GM12878 (cell line): ENCODE measurements at regions not wholly inside any gene's neighbourhood (a gene's known extent, or its start where the extent isn't known, plus 50 kb on each side); places are given as distances from the start of the nearest gene placed in this dataset.

ENCODE experiments used
- EED ChIP-seq: sonication (generic); IDR thresholded peaks from 2 replicates; pipeline ENCODE4 v1.6.1; 2016; ENCODE audit warnings: antibody characterized with exemption, low read depth
- EGR1 ChIP-seq, 2 experiments: IDR thresholded peaks; 1 replicate in 1 of 2; 2 replicates in 1 of 2; pipeline ENCODE4 v1.6.1; 2011 to 2012; ENCODE audit warnings: low read depth in 2 of 2, low read length in 2 of 2, borderline replicate concordance in 1 of 2, mild to moderate bottlenecking in 1 of 2, moderate library complexity in 1 of 2
- FOS ChIP-seq: IDR thresholded peaks from 3 replicates; pipeline ENCODE4 v1.6.1; 2011; ENCODE audit warnings: borderline replicate concordance; ENCODE audit not compliant: insufficient read length; ENCODE audit errors: extremely low read depth
- JUNB ChIP-seq: IDR thresholded peaks from 2 replicates; pipeline ENCODE4 v1.6.1; 2016; ENCODE audit warnings: antibody characterized with exemption, mild to moderate bottlenecking
- NFYB ChIP-seq: IDR thresholded peaks from 2 replicates; pipeline ENCODE4 v1.6.1; 2011; ENCODE audit warnings: low read depth, mild to moderate bottlenecking, low read length, improper control_type of control experiment, moderate library complexity; ENCODE audit not compliant: insufficient read depth
- NRF1 ChIP-seq: conservative IDR thresholded peaks from 2 replicates; pipeline ENCODE4 v1.6.1; 2011; ENCODE audit warnings: mild to moderate bottlenecking, low read depth, low read length, improper control_type of control experiment
- PAX8 ChIP-seq: fragments of 450-650 bp; IDR thresholded peaks from 2 replicates; pipeline ENCODE4 v1.6.1; 2017; ENCODE audit warnings: mild to moderate bottlenecking, moderate library complexity
- RCOR1 ChIP-seq: conservative IDR thresholded peaks from 2 replicates; pipeline ENCODE4 v1.6.1; 2012; ENCODE audit warnings: low read depth, low read length, improper control_type of control experiment
- SMAD1 ChIP-seq: fragments of 450-650 bp; IDR thresholded peaks from 2 replicates; pipeline ENCODE4 v1.6.1; 2018; ENCODE audit warnings: mild to moderate bottlenecking, low read depth; ENCODE audit not compliant: partially characterized antibody
- TF ChIP-seq, protein P1 (sequence below): fragments of 450-650 bp; formaldehyde crosslinking; IDR thresholded peaks from 2 replicates; pipeline ENCODE4 v1.5.0; 2022; ENCODE audit warnings: mild to moderate bottlenecking, missing genetic modification characterization
- TF ChIP-seq, protein P2 (sequence below): fragments of 450-650 bp; IDR thresholded peaks from 2 replicates; pipeline ENCODE4 v1.6.1; 2017; ENCODE audit warnings: borderline replicate concordance
- TF ChIP-seq, protein P3 (sequence below): fragments of 450-650 bp; conservative IDR thresholded peaks from 2 replicates; pipeline ENCODE4 v1.6.1; 2017; ENCODE audit warnings: mild to moderate bottlenecking, moderate library complexity

DNA sequence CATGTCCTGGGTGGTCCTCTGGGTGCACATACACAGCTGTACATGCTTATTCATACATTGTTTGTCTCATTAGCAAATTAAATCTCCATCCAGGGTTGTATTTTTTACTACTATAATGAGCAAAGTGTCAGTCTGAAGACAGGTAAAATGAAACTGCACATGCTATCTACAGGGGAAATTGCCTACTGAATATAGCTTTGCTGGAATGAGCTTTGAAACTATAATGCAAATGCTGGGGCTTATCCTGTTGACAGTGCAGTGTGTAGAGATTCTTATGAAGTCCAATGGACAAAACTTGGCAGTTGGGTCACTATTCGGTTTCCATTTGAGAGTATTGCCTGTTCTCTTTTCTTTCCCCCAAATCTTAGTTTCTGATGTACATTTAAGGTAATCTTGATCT is 292.8 kb upstream of the LRP1B start (continued):
- TF ChIP-seq, protein P1, sequence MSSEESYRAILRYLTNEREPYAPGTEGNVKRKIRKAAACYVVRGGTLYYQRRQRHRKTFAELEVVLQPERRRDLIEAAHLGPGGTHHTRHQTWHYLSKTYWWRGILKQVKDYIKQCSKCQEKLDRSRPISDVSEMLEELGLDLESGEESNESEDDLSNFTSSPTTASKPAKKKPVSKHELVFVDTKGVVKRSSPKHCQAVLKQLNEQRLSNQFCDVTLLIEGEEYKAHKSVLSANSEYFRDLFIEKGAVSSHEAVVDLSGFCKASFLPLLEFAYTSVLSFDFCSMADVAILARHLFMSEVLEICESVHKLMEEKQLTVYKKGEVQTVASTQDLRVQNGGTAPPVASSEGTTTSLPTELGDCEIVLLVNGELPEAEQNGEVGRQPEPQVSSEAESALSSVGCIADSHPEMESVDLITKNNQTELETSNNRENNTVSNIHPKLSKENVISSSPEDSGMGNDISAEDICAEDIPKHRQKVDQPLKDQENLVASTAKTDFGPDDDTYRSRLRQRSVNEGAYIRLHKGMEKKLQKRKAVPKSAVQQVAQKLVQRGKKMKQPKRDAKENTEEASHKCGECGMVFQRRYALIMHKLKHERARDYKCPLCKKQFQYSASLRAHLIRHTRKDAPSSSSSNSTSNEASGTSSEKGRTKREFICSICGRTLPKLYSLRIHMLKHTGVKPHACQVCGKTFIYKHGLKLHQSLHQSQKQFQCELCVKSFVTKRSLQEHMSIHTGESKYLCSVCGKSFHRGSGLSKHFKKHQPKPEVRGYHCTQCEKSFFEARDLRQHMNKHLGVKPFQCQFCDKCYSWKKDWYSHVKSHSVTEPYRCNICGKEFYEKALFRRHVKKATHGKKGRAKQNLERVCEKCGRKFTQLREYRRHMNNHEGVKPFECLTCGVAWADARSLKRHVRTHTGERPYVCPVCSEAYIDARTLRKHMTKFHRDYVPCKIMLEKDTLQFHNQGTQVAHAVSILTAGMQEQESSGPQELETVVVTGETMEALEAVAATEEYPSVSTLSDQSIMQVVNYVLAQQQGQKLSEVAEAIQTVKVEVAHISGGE (CRISPR knock-in tag), result no peak
- TF ChIP-seq EED, result no peak
- TF ChIP-seq SMAD1, result no peak
- TF ChIP-seq, protein P2, sequence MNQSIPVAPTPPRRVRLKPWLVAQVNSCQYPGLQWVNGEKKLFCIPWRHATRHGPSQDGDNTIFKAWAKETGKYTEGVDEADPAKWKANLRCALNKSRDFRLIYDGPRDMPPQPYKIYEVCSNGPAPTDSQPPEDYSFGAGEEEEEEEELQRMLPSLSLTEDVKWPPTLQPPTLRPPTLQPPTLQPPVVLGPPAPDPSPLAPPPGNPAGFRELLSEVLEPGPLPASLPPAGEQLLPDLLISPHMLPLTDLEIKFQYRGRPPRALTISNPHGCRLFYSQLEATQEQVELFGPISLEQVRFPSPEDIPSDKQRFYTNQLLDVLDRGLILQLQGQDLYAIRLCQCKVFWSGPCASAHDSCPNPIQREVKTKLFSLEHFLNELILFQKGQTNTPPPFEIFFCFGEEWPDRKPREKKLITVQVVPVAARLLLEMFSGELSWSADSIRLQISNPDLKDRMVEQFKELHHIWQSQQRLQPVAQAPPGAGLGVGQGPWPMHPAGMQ, result no peak
- no peak for TF ChIP-seq EGR1 (IDR thresholded peaks at IDR 0.05; ENCODE audit: borderline replicate concordance in 1 of 2, low read depth in 2 of 2, low read length in 2 of 2)
- TF ChIP-seq FOS, result no peak
- TF ChIP-seq NFYB, result no peak
- TF ChIP-seq NRF1, result no peak
- TF ChIP-seq JUNB, result no peak
- no peak for TF ChIP-seq RCOR1
- no peak for TF ChIP-seq PAX8
- TF ChIP-seq, protein P3, sequence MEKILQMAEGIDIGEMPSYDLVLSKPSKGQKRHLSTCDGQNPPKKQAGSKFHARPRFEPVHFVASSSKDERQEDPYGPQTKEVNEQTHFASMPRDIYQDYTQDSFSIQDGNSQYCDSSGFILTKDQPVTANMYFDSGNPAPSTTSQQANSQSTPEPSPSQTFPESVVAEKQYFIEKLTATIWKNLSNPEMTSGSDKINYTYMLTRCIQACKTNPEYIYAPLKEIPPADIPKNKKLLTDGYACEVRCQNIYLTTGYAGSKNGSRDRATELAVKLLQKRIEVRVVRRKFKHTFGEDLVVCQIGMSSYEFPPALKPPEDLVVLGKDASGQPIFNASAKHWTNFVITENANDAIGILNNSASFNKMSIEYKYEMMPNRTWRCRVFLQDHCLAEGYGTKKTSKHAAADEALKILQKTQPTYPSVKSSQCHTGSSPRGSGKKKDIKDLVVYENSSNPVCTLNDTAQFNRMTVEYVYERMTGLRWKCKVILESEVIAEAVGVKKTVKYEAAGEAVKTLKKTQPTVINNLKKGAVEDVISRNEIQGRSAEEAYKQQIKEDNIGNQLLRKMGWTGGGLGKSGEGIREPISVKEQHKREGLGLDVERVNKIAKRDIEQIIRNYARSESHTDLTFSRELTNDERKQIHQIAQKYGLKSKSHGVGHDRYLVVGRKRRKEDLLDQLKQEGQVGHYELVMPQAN, result no peak
